Lung (tissue), 11 donors: ENCODE measurements at regions not wholly inside any gene's neighbourhood (a gene's known extent, or its start where the extent isn't known, plus 50 kb on each side); places are given as distances from the start of the nearest gene placed in this dataset.

Experiments used
- ATAC-seq: fragments of 200-7000 bp; cut with Tn5 transposase; one replicate; pipeline ENCODE4 v1.9.1; 2020; ENCODE audit warnings: moderate number of reproducible peaks; ENCODE audit not compliant: insufficient read depth, low FRiP score
- DNase-seq, 3 donors: peaks; one replicate each; pipeline ENCODE4 v3.0.0-alpha.2; 2013 to 2017
- H3K27ac ChIP-seq, 2 donors: one replicate each; pipeline ENCODE4 v1.5.1; 2013; ENCODE audit warnings: mild to moderate bottlenecking in 2 of 2, moderate library complexity in 2 of 2, control low read depth in 1 of 2, inconsistent platforms in 1 of 2, low read depth in 1 of 2, low read length in 1 of 2
- H3K27me3 ChIP-seq, 3 donors: one replicate each; pipeline ENCODE4 v1.5.1; 2013; ENCODE audit warnings: low read length in 2 of 3; ENCODE audit not compliant: control insufficient read depth in 3 of 3, insufficient read depth in 3 of 3
- H3K36me3 ChIP-seq, 4 donors: one replicate each; pipeline ENCODE4 v1.5.1; 2013; ENCODE audit warnings: low read length in 4 of 4, mild to moderate bottlenecking in 1 of 4, moderate library complexity in 1 of 4; ENCODE audit not compliant: control insufficient read depth in 4 of 4, insufficient read depth in 4 of 4
- H3K4me1 ChIP-seq, 5 donors: one replicate each; pipeline ENCODE4 v1.5.1; 2013; ENCODE audit warnings: low read length in 5 of 5, mild to moderate bottlenecking in 2 of 5, moderate library complexity in 1 of 5; ENCODE audit not compliant: control insufficient read depth in 5 of 5, insufficient read depth in 5 of 5
- H3K4me3 ChIP-seq: one replicate; pipeline ENCODE4 v1.5.1; 2013; ENCODE audit warnings: mild to moderate bottlenecking, control low read depth, moderate library complexity
- H3K9ac ChIP-seq, 2 donors: one replicate each; pipeline ENCODE4 v1.5.1; 2013; ENCODE audit warnings: low read length in 2 of 2, control low read depth in 1 of 2; ENCODE audit not compliant: insufficient read depth in 1 of 2
- H3K9me3 ChIP-seq, 4 donors: one replicate each; pipeline ENCODE4 v1.5.1; 2013; ENCODE audit warnings: low read length in 3 of 4, mild to moderate bottlenecking in 1 of 4, moderate library complexity in 1 of 4; ENCODE audit not compliant: control insufficient read depth in 4 of 4, insufficient read depth in 3 of 4
- CTCF ChIP-seq: IDR thresholded peaks from 2 replicates; pipeline ENCODE4 v1.5.1; 2012; ENCODE audit warnings: mild to moderate bottlenecking; ENCODE audit errors: control extremely low read depth, extremely low read depth
- WGBS, 2 donors: extraction: QIAGEN DNeasy Blood & Tissue Kit; methylation state at CpG; one replicate each; pipeline ENCODE4 v1.1.7; 2013; 5-methylcytosine and 5-hydroxymethylcytosine counted together
- donor health status: control.
- donor health status: control.
- donor health status: Bipolar disorder and iron deficiency.
- donor health status: healthy.
- donor health status: DM: yes; HTN: yes; CAD: no.

GRCh38 chr13:88590574-88590973, 919.4 kb downstream of the SLITRK5 start:
- Histone ChIP-seq H3K36me3 (no peaks in the 10 kb centered on the region), H3K9ac (no peak overlapping the region), H3K27me3 (no peaks in the 10 kb centered on the region), H3K9me3 (peaks cover 0 to 9% (median 6%) of the 10 kb centered on the region in 4 donors), H3K4me3 (no peak overlapping the region), H3K4me1 (no peaks in the 10 kb centered on the region), H3K27ac (no peak overlapping the region)
- ATAC-seq (no peak), DNase-seq (no peak)
- WGBS, 2 donors, result 41 to 68% methylated on average over 1 of the region's 1 CpG
- no peak for TF ChIP-seq CTCF

GRCh38 chr13:88592105-88592504, 920.9 kb downstream of the SLITRK5 start:
- DNase-seq (no peak), ATAC-seq (no peak)
- no peak overlapping the region for H3K4me3 ChIP-seq
- no peaks in the 10 kb centered on the region for H3K27me3 ChIP-seq
- no peaks in the 10 kb centered on the region for H3K4me1 ChIP-seq
- 83 to 90% methylated on average over 1 of the region's 1 CpG for WGBS, 2 donors
- H3K36me3 ChIP-seq, result no peaks in the 10 kb centered on the region
- H3K9me3 ChIP-seq, result peaks cover 0 to 9% (median 6%) of the 10 kb centered on the region in 4 donors
- H3K9ac ChIP-seq, result no peak overlapping the region
- H3K27ac ChIP-seq, result no peak overlapping the region
- TF ChIP-seq CTCF, result no peak

DNA sequence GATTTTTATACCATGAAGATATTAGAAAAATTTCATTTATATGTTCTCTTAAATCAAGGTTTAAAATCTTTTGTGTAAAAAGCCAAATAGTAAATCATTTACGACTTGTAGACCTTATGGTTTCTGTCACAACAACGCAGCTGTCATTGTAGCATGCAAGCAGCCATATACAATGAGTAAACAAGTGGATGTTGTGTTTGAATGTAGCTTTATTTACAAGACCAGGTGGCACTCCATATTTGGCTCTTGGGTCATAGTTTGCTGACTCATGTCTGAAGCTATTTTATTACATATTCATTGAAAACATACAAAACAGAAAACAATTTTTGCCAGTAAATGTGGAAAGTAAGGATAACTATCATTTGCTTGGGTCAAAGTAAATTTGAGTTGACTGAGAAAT, 930.8 kb downstream of the SLITRK5 start:
- H3K36me3 ChIP-seq, result no peaks in the 10 kb centered on the region
- H3K9me3 ChIP-seq, result no peaks in the 10 kb centered on the region
- TF ChIP-seq CTCF, result no peak
- no peak overlapping the region for H3K9ac ChIP-seq
- peak in 1 of 3 donors; percentile 3 for DNase-seq
- no peak for ATAC-seq
- H3K27ac ChIP-seq, result no peak overlapping the region
- WGBS, 2 donors, result 78 to 84% methylated on average over 2 of the region's 2 CpGs
- H3K4me1 ChIP-seq, result no peaks in the 10 kb centered on the region
- H3K27me3 ChIP-seq, result no peaks in the 10 kb centered on the region
- no peak overlapping the region for H3K4me3 ChIP-seq
